Activated B cell treated with CpG ODN at 0.5 μM for 24 hours (primary cell): ENCODE measurements at regions not wholly inside any gene's neighbourhood (a gene's known extent, or its start where the extent isn't known, plus 50 kb on each side); places are given as distances from the start of the nearest gene placed in this dataset.

ENCODE experiments used
- ATAC-seq: fragments of 200-7000 bp; cut with Tn5 transposase; one replicate; pipeline ENCODE4 v1.10.0; 2021; ENCODE audit warnings: low read depth, mild to moderate bottlenecking, moderate library complexity
- CTCF ChIA-PET: fragments of 350-600 bp; sonication (Branson Sonifier 250); formaldehyde crosslinking; loops from one replicate; lab custom pipeline; 2021; ENCODE audit warnings: antibody characterized with exemption; lab: Charles Lee
- POLR2A ChIA-PET: fragments of 350-600 bp; sonication (Branson Sonifier 250); formaldehyde crosslinking; loops from one replicate; lab custom pipeline; 2021; ENCODE audit warnings: antibody characterized with exemption; lab: Charles Lee
- DNase-seq: peaks from one replicate; pipeline ENCODE4 v3.0.0; 2022
- H3K27ac Mint-ChIP-seq: one replicate; pipeline ENCODE4 v1.8.0; 2020; ENCODE audit warnings: mixed read lengths
- H3K27me3 Mint-ChIP-seq: one replicate; pipeline ENCODE4 v1.8.0; 2021; ENCODE audit warnings: mixed read lengths
- H3K36me3 Mint-ChIP-seq: one replicate; pipeline ENCODE4 v1.8.0; 2021; ENCODE audit warnings: low read depth, mixed read lengths
- H3K4me1 Mint-ChIP-seq: one replicate; pipeline ENCODE4 v1.8.0; 2021; ENCODE audit warnings: mixed read lengths
- H3K4me3 Mint-ChIP-seq: one replicate; pipeline ENCODE4 v1.8.0; 2020; ENCODE audit warnings: mild to moderate bottlenecking, mixed read lengths
- H3K9me3 Mint-ChIP-seq: one replicate; pipeline ENCODE4 v1.8.0; 2020; ENCODE audit warnings: mixed read lengths
- intact Hi-C: fragments of 100-400 bp; cut with micrococcal nuclease; formaldehyde crosslinking; loops from one replicate; pipeline ENCODE4 v1.15.1; 2024
- TF ChIP-seq, protein P1 (sequence below): fragments of 200-600 bp; IDR thresholded peaks from one replicate; pipeline ENCODE4 v1.8.0; 2022; ENCODE audit warnings: antibody characterized with exemption, mild to moderate bottlenecking

GRCh38 chr6:19156443-19156842, 680.7 kb upstream of the ID4 start:
- Mint-ChIP-seq H3K9me3 (peaks cover 8% of the 10 kb centered on the region), H3K27me3 (no peaks in the 10 kb centered on the region), H3K4me1 (no peaks in the 10 kb centered on the region), H3K27ac (no peak overlapping the region), H3K4me3 (no peak overlapping the region), H3K36me3 (no peaks in the 10 kb centered on the region)
- DNase-seq (no peak), ATAC-seq (no peak)
- intact Hi-C loops = no loop called here
- ChIA-PET CTCF (no interaction called here), POLR2A (no interaction called here)
- TF ChIP-seq, protein P1, sequence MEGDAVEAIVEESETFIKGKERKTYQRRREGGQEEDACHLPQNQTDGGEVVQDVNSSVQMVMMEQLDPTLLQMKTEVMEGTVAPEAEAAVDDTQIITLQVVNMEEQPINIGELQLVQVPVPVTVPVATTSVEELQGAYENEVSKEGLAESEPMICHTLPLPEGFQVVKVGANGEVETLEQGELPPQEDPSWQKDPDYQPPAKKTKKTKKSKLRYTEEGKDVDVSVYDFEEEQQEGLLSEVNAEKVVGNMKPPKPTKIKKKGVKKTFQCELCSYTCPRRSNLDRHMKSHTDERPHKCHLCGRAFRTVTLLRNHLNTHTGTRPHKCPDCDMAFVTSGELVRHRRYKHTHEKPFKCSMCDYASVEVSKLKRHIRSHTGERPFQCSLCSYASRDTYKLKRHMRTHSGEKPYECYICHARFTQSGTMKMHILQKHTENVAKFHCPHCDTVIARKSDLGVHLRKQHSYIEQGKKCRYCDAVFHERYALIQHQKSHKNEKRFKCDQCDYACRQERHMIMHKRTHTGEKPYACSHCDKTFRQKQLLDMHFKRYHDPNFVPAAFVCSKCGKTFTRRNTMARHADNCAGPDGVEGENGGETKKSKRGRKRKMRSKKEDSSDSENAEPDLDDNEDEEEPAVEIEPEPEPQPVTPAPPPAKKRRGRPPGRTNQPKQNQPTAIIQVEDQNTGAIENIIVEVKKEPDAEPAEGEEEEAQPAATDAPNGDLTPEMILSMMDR = no peak

GRCh38 chr6:19157486-19157885, 679.7 kb upstream of the ID4 start:
- intact Hi-C loops = no loop called here

GRCh38 chr6:19158586-19158985, 678.6 kb upstream of the ID4 start:
- TF ChIP-seq, protein P1 = no peak
- Mint-ChIP-seq H3K4me1 (no peaks in the 10 kb centered on the region), H3K27me3 (no peaks in the 10 kb centered on the region), H3K27ac (no peak overlapping the region), H3K36me3 (no peaks in the 10 kb centered on the region), H3K4me3 (no peak overlapping the region), H3K9me3 (peaks cover 4% of the 10 kb centered on the region)
- ATAC-seq = no peak
- POLR2A ChIA-PET = no interaction called here
- no peak for DNase-seq
- CTCF ChIA-PET = interaction anchor here (0.5 kb wide), 1 partner anchor 16 kb away, joined by 3 read pairs; no protein-coding TSS in a partner anchor
- intact Hi-C loops = no loop called here

More at GRCh38 chr6:19157486-19157885, 679.7 kb upstream of the ID4 start:
- H3K27ac Mint-ChIP-seq = no peak overlapping the region
- peaks cover 8% of the 10 kb centered on the region for H3K9me3 Mint-ChIP-seq
- H3K27me3 Mint-ChIP-seq = no peaks in the 10 kb centered on the region
- POLR2A ChIA-PET = no interaction called here
- no peak overlapping the region for H3K4me3 Mint-ChIP-seq
- no peak for ATAC-seq
- CTCF ChIA-PET = no interaction called here
- no peaks in the 10 kb centered on the region for H3K36me3 Mint-ChIP-seq
- no peak for DNase-seq
- no peaks in the 10 kb centered on the region for H3K4me1 Mint-ChIP-seq
- TF ChIP-seq, protein P1 = no peak

GRCh38 chr6:19159089-19159488, 678.1 kb upstream of the ID4 start:
- no peak overlapping the region for H3K4me3 Mint-ChIP-seq
- DNase-seq (no peak), ATAC-seq (no peak)
- no peaks in the 10 kb centered on the region for H3K27me3 Mint-ChIP-seq
- H3K36me3 Mint-ChIP-seq = no peaks in the 10 kb centered on the region
- intact Hi-C loops = no loop called here
- no peak overlapping the region for H3K27ac Mint-ChIP-seq
- peaks cover 4% of the 10 kb centered on the region for H3K9me3 Mint-ChIP-seq
- no peaks in the 10 kb centered on the region for H3K4me1 Mint-ChIP-seq
- ChIA-PET POLR2A (no interaction called here), CTCF (interaction anchor here (0.5 kb wide), 1 partner anchor 17 kb away, joined by 3 read pairs; no protein-coding TSS in a partner anchor)
- TF ChIP-seq, protein P1 = no peak

DNA sequence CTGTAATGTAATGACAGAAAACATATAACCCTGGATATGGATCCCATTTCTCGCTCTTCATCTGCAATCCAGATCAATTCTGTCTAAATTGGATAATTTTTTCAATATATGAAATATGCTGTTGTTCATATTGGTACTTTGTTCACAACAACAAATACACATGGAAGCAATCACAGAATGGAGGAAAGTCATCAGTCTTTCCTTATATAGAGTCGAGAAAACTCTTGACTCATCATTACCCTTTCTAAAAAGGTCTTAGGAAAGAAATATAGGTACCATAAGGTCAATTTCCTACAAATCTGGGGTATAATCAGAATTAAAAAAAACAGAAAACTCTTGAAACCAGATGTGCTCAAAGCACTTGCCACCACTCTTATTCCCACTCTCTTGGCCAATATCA, 677.6 kb upstream of the ID4 start:
- Mint-ChIP-seq H3K4me3 (no peak overlapping the region), H3K27me3 (no peaks in the 10 kb centered on the region), H3K36me3 (no peaks in the 10 kb centered on the region), H3K9me3 (peaks cover 4% of the 10 kb centered on the region), H3K27ac (no peak overlapping the region), H3K4me1 (no peaks in the 10 kb centered on the region)
- DNase-seq (no peak), ATAC-seq (no peak)
- ChIA-PET CTCF (no interaction called here), POLR2A (no interaction called here)
- intact Hi-C loops = no loop called here
- TF ChIP-seq, protein P1 = no peak
